ENCODE measurements at regions not wholly inside any gene's neighbourhood (a gene's known extent, or its start where the extent isn't known, plus 50 kb on each side); places are given as distances from the start of the nearest gene placed in this dataset.

- dilution Hi-C loops (cut with MboI; ENCODE audit: extremely low pct_ligation_motif_present, low sequenced_read_pairs): no loop called here
- Histone ChIP-seq H3K9ac (ENCODE audit: control insufficient read depth, extremely low read depth, insufficient read depth, low read length) (no peak overlapping the region), H3K4me1 (ENCODE audit: control insufficient read depth, extremely low read depth, insufficient read depth, low read length) (no peaks in the 10 kb centered on the region), H3K27me3 (ENCODE audit: control insufficient read depth, extremely low read depth, insufficient read depth, low read length) (no peaks in the 10 kb centered on the region), H3K4me2 (ENCODE audit: control insufficient read depth, extremely low read depth, insufficient read depth, low read depth, low read length) (no peak overlapping the region), H3K79me2 (ENCODE audit: control insufficient read depth, insufficient read depth, low read length) (no peaks in the 10 kb centered on the region), H3K36me3 (ENCODE audit: control insufficient read depth in 2 of 2, extremely low read depth in 1 of 2, insufficient read depth in 2 of 2, low read length in 2 of 2) (no peaks in the 10 kb centered on the region), H3K27ac (ENCODE audit: control insufficient read depth, insufficient read depth, low read length) (no peak overlapping the region), H2AFZ (ENCODE audit: control insufficient read depth, low read length) (no peak overlapping the region), H3K9me3 (ENCODE audit: control insufficient read depth, low read depth, low read length) (no peaks in the 10 kb centered on the region), H3K4me3 (ENCODE audit: control insufficient read depth in 2 of 3, extremely low read depth in 1 of 3, insufficient read depth in 2 of 3, low read depth in 1 of 3, low read length in 3 of 3) (no peak overlapping the region), H4K20me1 (ENCODE audit: control insufficient read depth, extremely low read depth, insufficient read depth, low read length) (no peaks in the 10 kb centered on the region), H3K9me1 (ENCODE audit: control insufficient read depth, extremely low read depth, insufficient read depth, low read length) (no peaks in the 10 kb centered on the region)
- FAIRE-seq (no peak), DNase-seq (ENCODE audit: low read depth, low spot score) (no peak)
- TF ChIP-seq EZH2 (IDR thresholded peaks at IDR 0.05; ENCODE audit: low read length) (no peak), CTCF (optimal IDR thresholded peaks at IDR 0.05 in 1 of 3, IDR thresholded peaks at IDR 0.05 in 1 of 3, conservative IDR thresholded peaks at IDR 0.05 in 1 of 3; ENCODE audit: extremely low read depth in 1 of 3, insufficient read depth in 2 of 3, low read length in 3 of 3) (no peak)
Measured at GRCh38 chr13:76703216-76703615, 183.0 kb downstream of the KCTD12 start.

GRCh38 chr13:76697288-76697687 is 188.9 kb downstream of the KCTD12 start:
- Histone ChIP-seq H3K27ac (ENCODE audit: control insufficient read depth, insufficient read depth, low read length) (no peak overlapping the region), H4K20me1 (ENCODE audit: control insufficient read depth, extremely low read depth, insufficient read depth, low read length) (no peaks in the 10 kb centered on the region), H3K4me3 (ENCODE audit: control insufficient read depth in 2 of 3, extremely low read depth in 1 of 3, insufficient read depth in 2 of 3, low read depth in 1 of 3, low read length in 3 of 3) (no peak overlapping the region), H3K79me2 (ENCODE audit: control insufficient read depth, insufficient read depth, low read length) (no peaks in the 10 kb centered on the region), H3K9me1 (ENCODE audit: control insufficient read depth, extremely low read depth, insufficient read depth, low read length) (no peaks in the 10 kb centered on the region), H3K9me3 (ENCODE audit: control insufficient read depth, low read depth, low read length) (no peaks in the 10 kb centered on the region), H3K9ac (ENCODE audit: control insufficient read depth, extremely low read depth, insufficient read depth, low read length) (no peak overlapping the region), H2AFZ (ENCODE audit: control insufficient read depth, low read length) (no peak overlapping the region), H3K36me3 (ENCODE audit: control insufficient read depth in 2 of 2, extremely low read depth in 1 of 2, insufficient read depth in 2 of 2, low read length in 2 of 2) (no peaks in the 10 kb centered on the region), H3K4me1 (ENCODE audit: control insufficient read depth, extremely low read depth, insufficient read depth, low read length) (no peaks in the 10 kb centered on the region), H3K27me3 (ENCODE audit: control insufficient read depth, extremely low read depth, insufficient read depth, low read length) (no peaks in the 10 kb centered on the region), H3K4me2 (ENCODE audit: control insufficient read depth, extremely low read depth, insufficient read depth, low read depth, low read length) (no peak overlapping the region)
- FAIRE-seq (no peak), DNase-seq (ENCODE audit: low read depth, low spot score) (no peak)
- dilution Hi-C loops (cut with MboI; ENCODE audit: extremely low pct_ligation_motif_present, low sequenced_read_pairs): no loop called here
- TF ChIP-seq CTCF (optimal IDR thresholded peaks at IDR 0.05 in 1 of 3, IDR thresholded peaks at IDR 0.05 in 1 of 3, conservative IDR thresholded peaks at IDR 0.05 in 1 of 3; ENCODE audit: extremely low read depth in 1 of 3, insufficient read depth in 2 of 3, low read length in 3 of 3) (no peak), EZH2 (IDR thresholded peaks at IDR 0.05; ENCODE audit: low read length) (no peak)
